Keratinocyte (primary cell): ENCODE measurements at regions not wholly inside any gene's neighbourhood (a gene's known extent, or its start where the extent isn't known, plus 50 kb on each side); places are given as distances from the start of the nearest gene placed in this dataset.

ENCODE experiments used
- DNase-seq: peaks from one replicate; pipeline ENCODE4 v3.0.0-alpha.2; 2011; ENCODE audit warnings: low read depth, missing footprints, low spot score
- FAIRE-seq: peaks from 2 replicates; lab custom pipeline; 2011; peaks lifted over from hg19 to GRCh38; lab: Jason Lieb, UNC
- H2AFZ ChIP-seq: 2 replicates; pipeline ENCODE4 v1.6.0; 2012; ENCODE audit warnings: low read length, control low read depth, inconsistent platforms; ENCODE audit not compliant: control insufficient read depth
- H3K27ac ChIP-seq: 2 replicates; pipeline ENCODE4 v1.5.1; 2011; ENCODE audit warnings: low read length; ENCODE audit not compliant: control insufficient read depth, insufficient read depth
- H3K27me3 ChIP-seq: 3 replicates; pipeline ENCODE4 v1.6.0; 2011; ENCODE audit warnings: low read length; ENCODE audit not compliant: control insufficient read depth, insufficient read depth; ENCODE audit errors: extremely low read depth
- H3K36me3 ChIP-seq, 2 experiments: 2 replicates in 1 of 2; 3 replicates in 1 of 2; pipeline ENCODE4 v1.5.1; 2011; ENCODE audit warnings: low read length in 2 of 2, mild to moderate bottlenecking in 1 of 2; ENCODE audit not compliant: control insufficient read depth in 2 of 2, insufficient read depth in 2 of 2; ENCODE audit errors: extremely low read depth in 1 of 2
- H3K4me1 ChIP-seq: 3 replicates; pipeline ENCODE4 v1.5.1; 2011; ENCODE audit warnings: low read length; ENCODE audit not compliant: control insufficient read depth, insufficient read depth; ENCODE audit errors: extremely low read depth
- H3K4me2 ChIP-seq: 3 replicates; pipeline ENCODE4 v1.6.0; 2011; ENCODE audit warnings: low read depth, low read length; ENCODE audit not compliant: control insufficient read depth, insufficient read depth; ENCODE audit errors: extremely low read depth
- H3K4me3 ChIP-seq, 3 experiments: fragments of 200-600 bp in 1 of 3; sonication (generic) in 1 of 3; 2 replicates in 2 of 3; 3 replicates in 1 of 3; pipeline ENCODE4 v1.5.1; 2011 to 2016; ENCODE audit warnings: low read length in 3 of 3, mild to moderate bottlenecking in 3 of 3, control low read depth in 2 of 3, inconsistent platforms in 1 of 3, low read depth in 1 of 3, mixed read lengths in 1 of 3, mixed run types in 1 of 3, moderate library complexity in 1 of 3; ENCODE audit not compliant: control insufficient read depth in 2 of 3, insufficient read depth in 2 of 3; ENCODE audit errors: extremely low read depth in 1 of 3
- H3K79me2 ChIP-seq: 2 replicates; pipeline ENCODE4 v1.6.0; 2012; ENCODE audit warnings: low read length; ENCODE audit not compliant: control insufficient read depth, insufficient read depth
- H3K9ac ChIP-seq: 3 replicates; pipeline ENCODE4 v1.6.0; 2011; ENCODE audit warnings: low read length; ENCODE audit not compliant: control insufficient read depth, insufficient read depth; ENCODE audit errors: extremely low read depth
- H3K9me1 ChIP-seq: 3 replicates; pipeline ENCODE4 v1.6.0; 2011; ENCODE audit warnings: low read length; ENCODE audit not compliant: control insufficient read depth, insufficient read depth; ENCODE audit errors: extremely low read depth
- H3K9me3 ChIP-seq: 2 replicates; pipeline ENCODE4 v1.5.1; 2012; ENCODE audit warnings: low read depth, low read length; ENCODE audit not compliant: control insufficient read depth
- H4K20me1 ChIP-seq: 3 replicates; pipeline ENCODE4 v1.6.0; 2011; ENCODE audit warnings: low read length; ENCODE audit not compliant: control insufficient read depth, insufficient read depth; ENCODE audit errors: extremely low read depth
- CTCF ChIP-seq, 3 experiments: IDR thresholded peaks in 1 of 3; conservative IDR thresholded peaks in 1 of 3; optimal IDR thresholded peaks in 1 of 3; 2 replicates in 2 of 3; 3 replicates in 1 of 3; pipeline versions ENCODE3 to v1.5.1; 2011; ENCODE audit warnings: low read length in 3 of 3, mild to moderate bottlenecking in 3 of 3, moderate library complexity in 2 of 3, control low read depth in 1 of 3, inconsistent platforms in 1 of 3; ENCODE audit not compliant: insufficient read depth in 2 of 3; ENCODE audit errors: extremely low read depth in 1 of 3
- EZH2 ChIP-seq: IDR thresholded peaks from one replicate; pipeline ENCODE4 v1.6.1; 2012; ENCODE audit warnings: inconsistent platforms, mild to moderate bottlenecking, low read length, moderate library complexity
- dilution Hi-C: fragments of 300-500 bp; cut with MboI; formaldehyde crosslinking; loops from one replicate; pipeline ENCODE4 v1.7.0; 2020; ENCODE audit warnings: low sequenced_read_pairs; ENCODE audit not compliant: extremely low pct_ligation_motif_present

- FAIRE-seq: no peak
- no peaks in the 10 kb centered on the region for H3K4me1 ChIP-seq
Measured at GRCh38 chr19:28956421-28956820, 256.5 kb downstream of the UQCRFS1 start.

GRCh38 chr19:28949535-28949934, 263.4 kb downstream of the UQCRFS1 start:
- Histone ChIP-seq H3K4me2 (no peak overlapping the region), H3K9me3 (peaks cover 7% of the 10 kb centered on the region), H2AFZ (no peak overlapping the region), H3K4me1 (no peaks in the 10 kb centered on the region), H3K9ac (no peak overlapping the region), H3K9me1 (no peaks in the 10 kb centered on the region), H3K27me3 (no peaks in the 10 kb centered on the region), H3K4me3 (no peak overlapping the region), H3K79me2 (no peaks in the 10 kb centered on the region), H3K36me3 (no peaks in the 10 kb centered on the region), H3K27ac (no peak overlapping the region), H4K20me1 (no peaks in the 10 kb centered on the region)
- TF ChIP-seq EZH2: no peak
- no peak for TF ChIP-seq CTCF (optimal IDR thresholded peaks at IDR 0.05 in 1 of 3, IDR thresholded peaks at IDR 0.05 in 1 of 3, conservative IDR thresholded peaks at IDR 0.05 in 1 of 3; ENCODE audit: extremely low read depth in 1 of 3, insufficient read depth in 2 of 3, low read length in 3 of 3)
- dilution Hi-C loops: no loop called here
- DNase-seq (no peak), FAIRE-seq (no peak)

More at GRCh38 chr19:28956421-28956820, 256.5 kb downstream of the UQCRFS1 start:
- Histone ChIP-seq H4K20me1 (no peaks in the 10 kb centered on the region), H3K4me2 (no peak overlapping the region), H3K27ac (no peak overlapping the region), H3K4me3 (no peak overlapping the region), H3K9ac (no peak overlapping the region), H3K27me3 (no peaks in the 10 kb centered on the region), H3K9me3 (peaks cover 5% of the 10 kb centered on the region), H2AFZ (no peak overlapping the region), H3K36me3 (no peaks in the 10 kb centered on the region), H3K9me1 (no peaks in the 10 kb centered on the region), H3K79me2 (no peaks in the 10 kb centered on the region)
- DNase-seq: no peak
- TF ChIP-seq EZH2 (no peak), CTCF (optimal IDR thresholded peaks at IDR 0.05 in 1 of 3, IDR thresholded peaks at IDR 0.05 in 1 of 3, conservative IDR thresholded peaks at IDR 0.05 in 1 of 3; ENCODE audit: extremely low read depth in 1 of 3, insufficient read depth in 2 of 3, low read length in 3 of 3) (no peak)
- dilution Hi-C loops: no loop called here
